GM21576 (cell line): ENCODE measurements at regions not wholly inside any gene's neighbourhood (a gene's known extent, or its start where the extent isn't known, plus 50 kb on each side); places are given as distances from the start of the nearest gene placed in this dataset.
"Not testable (repeated sequence)": the region's sequence is repeated elsewhere in the genome, so short reads cannot be mapped to it uniquely, and the experiment has no call there.

Experiments used
- ATAC-seq: cut with Tn5 transposase; IDR thresholded peaks from one replicate; pipeline ENCODE4 v1.9.1; 2021; ENCODE audit warnings: mild to moderate bottlenecking, moderate library complexity; ENCODE audit not compliant: unreplicated experiment

- no peak for ATAC-seq
Observed at GRCh38 chr1:219324171-219324570, 150.5 kb downstream of the LYPLAL1 start.

- no peak for ATAC-seq
Observed at GRCh38 chr1:219323426-219323825, 149.7 kb downstream of the LYPLAL1 start.

GRCh38 chr1:219322766-219323165 lies 149.1 kb downstream of the LYPLAL1 start:
- ATAC-seq, result no peak

GRCh38 chr1:219320563-219320962 lies 146.9 kb downstream of the LYPLAL1 start:
- not testable (repeated sequence) for ATAC-seq

- ATAC-seq, result no peak
Observed at GRCh38 chr1:219318826-219319225, 145.1 kb downstream of the LYPLAL1 start.

GRCh38 chr1:219317762-219318353 lies 144.2 kb downstream of the LYPLAL1 start:
- peak; percentile 80 for ATAC-seq

- no peak for ATAC-seq
Observed at GRCh38 chr1:219316066-219316465, 142.4 kb downstream of the LYPLAL1 start.

- ATAC-seq, result no peak
Observed at GRCh38 chr1:219313961-219314360, 140.3 kb downstream of the LYPLAL1 start.

GRCh38 chr1:219312967-219313366 lies 139.3 kb downstream of the LYPLAL1 start:
- ATAC-seq, result no peak

- no peak for ATAC-seq
Observed at GRCh38 chr1:219310181-219310728, 136.6 kb downstream of the LYPLAL1 start.

- ATAC-seq, result no peak
Observed at GRCh38 chr1:219308367-219308766, 134.7 kb downstream of the LYPLAL1 start.

GRCh38 chr1:219304227-219305226 lies 130.8 kb downstream of the LYPLAL1 start:
- ATAC-seq, result no peak

GRCh38 chr1:219302697-219303096 lies 129.0 kb downstream of the LYPLAL1 start:
- no peak for ATAC-seq

- ATAC-seq, result no peak
Observed at GRCh38 chr1:219299420-219299819, 125.7 kb downstream of the LYPLAL1 start.

- ATAC-seq, result no peak
Observed at GRCh38 chr1:219298571-219299148, 125.0 kb downstream of the LYPLAL1 start.

- no peak for ATAC-seq
Observed at GRCh38 chr1:219296430-219297355, 123.0 kb downstream of the LYPLAL1 start.

GRCh38 chr1:219294251-219294650 lies 120.6 kb downstream of the LYPLAL1 start:
- ATAC-seq, result no peak

GRCh38 chr1:219293410-219293809 lies 119.7 kb downstream of the LYPLAL1 start:
- ATAC-seq, result no peak

GRCh38 chr1:219292999-219293398 lies 119.3 kb downstream of the LYPLAL1 start:
- ATAC-seq, result no peak

- no peak for ATAC-seq
Observed at GRCh38 chr1:219292341-219292740, 118.7 kb downstream of the LYPLAL1 start.
